ENCODE measurements at regions not wholly inside any gene's neighbourhood (a gene's known extent, or its start where the extent isn't known, plus 50 kb on each side); places are given as distances from the start of the nearest gene placed in this dataset.
"Not testable (repeated sequence)": the region's sequence is repeated elsewhere in the genome, so short reads cannot be mapped to it uniquely, and the experiment has no call there.

GRCh38 chr2:54038835-54039234, 68.0 kb upstream of the PSME4 start:
- Histone ChIP-seq H3K36me3 (ENCODE audit: insufficient read depth, low read length) (no peaks in the 10 kb centered on the region), H2AFZ (ENCODE audit: low read length) (no peak overlapping the region), H3K9ac (ENCODE audit: low read length) (no peak overlapping the region), H3K27me3 (ENCODE audit: insufficient read depth, low read length) (no peaks in the 10 kb centered on the region), H3K4me1 (ENCODE audit: insufficient read depth, low read length, severe bottlenecking) (no peaks in the 10 kb centered on the region), H3K9me3 (ENCODE audit: low read length) (no peaks in the 10 kb centered on the region), H3K4me3 (ENCODE audit: low read depth, low read length, poor library complexity, severe bottlenecking) (no peak overlapping the region), H3F3A (ENCODE audit: insufficient read depth, low read length) (no peaks in the 10 kb centered on the region), H3K4me2 (ENCODE audit: low read length) (no peak overlapping the region), H3K79me2 (ENCODE audit: insufficient read depth, low read length) (no peaks in the 10 kb centered on the region), H4K20me1 (ENCODE audit: insufficient read depth, low read length) (no peaks in the 10 kb centered on the region), H3K9me2 (ENCODE audit: low read depth, low read length) (no peaks in the 10 kb centered on the region), H3K27ac (ENCODE audit: low read depth, low read length, poor library complexity, severe bottlenecking) (no peak overlapping the region)
- no peak for TF ChIP-seq EZH2 (IDR thresholded peaks at IDR 0.05; ENCODE audit: borderline replicate concordance, low read length)
- no peak for TF ChIP-seq CTCF (IDR thresholded peaks at IDR 0.05; ENCODE audit: low read length)

- H3K4me2 ChIP-seq (ENCODE audit: low read length); H3K27ac ChIP-seq (ENCODE audit: low read depth, low read length, poor library complexity, severe bottlenecking); H3K4me3 ChIP-seq (ENCODE audit: low read depth, low read length, poor library complexity, severe bottlenecking); H3K27me3 ChIP-seq (ENCODE audit: insufficient read depth, low read length); H3K79me2 ChIP-seq (ENCODE audit: insufficient read depth, low read length); H4K20me1 ChIP-seq (ENCODE audit: insufficient read depth, low read length); H3K9me3 ChIP-seq (ENCODE audit: low read length); H3K36me3 ChIP-seq (ENCODE audit: insufficient read depth, low read length); H3K9me2 ChIP-seq (ENCODE audit: low read depth, low read length); H3K9ac ChIP-seq (ENCODE audit: low read length); H3F3A ChIP-seq (ENCODE audit: insufficient read depth, low read length); H3K4me1 ChIP-seq (ENCODE audit: insufficient read depth, low read length, severe bottlenecking); H2AFZ ChIP-seq (ENCODE audit: low read length): not testable (repeated sequence)
Measured at GRCh38 chr2:54031288-54031687, 60.5 kb upstream of the PSME4 start.

GRCh38 chr2:54030806-54031205, 60.0 kb upstream of the PSME4 start:
- TF ChIP-seq CTCF (IDR thresholded peaks at IDR 0.05; ENCODE audit: low read length) (no peak), EZH2 (IDR thresholded peaks at IDR 0.05; ENCODE audit: borderline replicate concordance, low read length) (no peak)
- H3K4me2 ChIP-seq (ENCODE audit: low read length): no peak overlapping the region

GRCh38 chr2:54030396-54030741, 59.6 kb upstream of the PSME4 start:
- no peaks in the 10 kb centered on the region; the same call in 1 of the 2 replicates for H3K9me3 ChIP-seq (ENCODE audit: low read length)
- H2AFZ ChIP-seq (ENCODE audit: low read length): no peak overlapping the region
- H3K4me1 ChIP-seq (ENCODE audit: insufficient read depth, low read length, severe bottlenecking): no peaks in the 10 kb centered on the region
- no peak overlapping the region for H3K9ac ChIP-seq (ENCODE audit: low read length)
- H3K79me2 ChIP-seq (ENCODE audit: insufficient read depth, low read length): no peaks in the 10 kb centered on the region
- no peaks in the 10 kb centered on the region for H3K36me3 ChIP-seq (ENCODE audit: insufficient read depth, low read length)
- H3K4me3 ChIP-seq (ENCODE audit: low read depth, low read length, poor library complexity, severe bottlenecking): no peak overlapping the region
- TF ChIP-seq CTCF (IDR thresholded peaks at IDR 0.05; ENCODE audit: low read length): no peak
- TF ChIP-seq EZH2 (IDR thresholded peaks at IDR 0.05; ENCODE audit: borderline replicate concordance, low read length): no peak
- no peak overlapping the region for H3K27ac ChIP-seq (ENCODE audit: low read depth, low read length, poor library complexity, severe bottlenecking)
- no peaks in the 10 kb centered on the region for H3F3A ChIP-seq (ENCODE audit: insufficient read depth, low read length)
- H4K20me1 ChIP-seq (ENCODE audit: insufficient read depth, low read length): no peaks in the 10 kb centered on the region
- H3K4me2 ChIP-seq (ENCODE audit: low read length): no peak overlapping the region
- H3K27me3 ChIP-seq (ENCODE audit: insufficient read depth, low read length): no peaks in the 10 kb centered on the region
- H3K9me2 ChIP-seq (ENCODE audit: low read depth, low read length): no peaks in the 10 kb centered on the region

More at GRCh38 chr2:54030806-54031205, 60.0 kb upstream of the PSME4 start:
- no peaks in the 10 kb centered on the region for H3F3A ChIP-seq (ENCODE audit: insufficient read depth, low read length)
- no peaks in the 10 kb centered on the region for H3K9me2 ChIP-seq (ENCODE audit: low read depth, low read length)
- no peaks in the 10 kb centered on the region for H3K27me3 ChIP-seq (ENCODE audit: insufficient read depth, low read length)
- H3K9me3 ChIP-seq (ENCODE audit: low read length): no peaks in the 10 kb centered on the region; the same call in 1 of the 2 replicates
- H2AFZ ChIP-seq (ENCODE audit: low read length): no peak overlapping the region
- no peaks in the 10 kb centered on the region for H3K79me2 ChIP-seq (ENCODE audit: insufficient read depth, low read length)
- no peak overlapping the region for H3K4me3 ChIP-seq (ENCODE audit: low read depth, low read length, poor library complexity, severe bottlenecking)
- H4K20me1 ChIP-seq (ENCODE audit: insufficient read depth, low read length): no peaks in the 10 kb centered on the region
- H3K9ac ChIP-seq (ENCODE audit: low read length): no peak overlapping the region
- H3K4me1 ChIP-seq (ENCODE audit: insufficient read depth, low read length, severe bottlenecking): no peaks in the 10 kb centered on the region
- no peak overlapping the region for H3K27ac ChIP-seq (ENCODE audit: low read depth, low read length, poor library complexity, severe bottlenecking)
- no peaks in the 10 kb centered on the region for H3K36me3 ChIP-seq (ENCODE audit: insufficient read depth, low read length)

All from OCI-LY1 (cell line).